Esophagus squamous epithelium (tissue), 5 donors: ENCODE measurements at regions not wholly inside any gene's neighbourhood (a gene's known extent, or its start where the extent isn't known, plus 50 kb on each side); places are given as distances from the start of the nearest gene placed in this dataset.

Source experiments
- DNase-seq: peaks from one replicate; lab custom pipeline; 2025; lab: John Stamatoyannopoulos, UW
- H3K27ac ChIP-seq, 4 donors: fragments of 200-600 bp; sonication (generic); one replicate each; pipeline ENCODE4 v1.5.1; 2016 to 2019; ENCODE audit warnings: mild to moderate bottlenecking in 1 of 4
- H3K27me3 ChIP-seq, 4 donors: fragments of 200-600 bp; sonication (generic); 1 replicate in 3 of 4; 2 replicates in 1 of 4; pipeline versions ENCODE4 v1.5.1 to v1.6.0; 2017 to 2021; ENCODE audit warnings: antibody characterized with exemption in 1 of 4
- H3K36me3 ChIP-seq, 3 donors: fragments of 200-600 bp; sonication (generic); one replicate each; pipeline ENCODE4 v1.5.1; 2016 to 2019
- H3K4me1 ChIP-seq, 3 donors: fragments of 200-600 bp; sonication (generic); one replicate each; pipeline ENCODE4 v1.5.1; 2017 to 2019
- H3K4me3 ChIP-seq, 4 donors: fragments of 200-600 bp; sonication (generic); 1 replicate in 3 of 4; 2 replicates in 1 of 4; pipeline ENCODE4 v1.5.1; 2016 to 2019; ENCODE audit warnings: mild to moderate bottlenecking in 2 of 4, moderate library complexity in 1 of 4
- H3K9me3 ChIP-seq, 3 donors: fragments of 200-600 bp; sonication (generic); one replicate each; pipeline ENCODE4 v1.5.1; 2016 to 2019
- CTCF ChIP-seq, 6 experiments: fragments of 450-650 bp in 4 of 6; fragments of 200-600 bp in 2 of 6; sonication (generic) in 2 of 6; IDR thresholded peaks; one replicate each; pipeline ENCODE4 v1.5.1; 2016 to 2019; ENCODE audit warnings: antibody characterized with exemption in 6 of 6, mild to moderate bottlenecking in 4 of 6, moderate library complexity in 4 of 6
- POLR2A ChIP-seq, 4 donors: fragments of 450-650 bp; IDR thresholded peaks; one replicate each; pipeline ENCODE4 v1.6.1; 2017; ENCODE audit warnings: antibody characterized with exemption in 4 of 4, mild to moderate bottlenecking in 4 of 4, moderate library complexity in 3 of 4
- WGBS, 2 donors: methylation state at CpG; one replicate each; pipeline ENCODE4 v1.1.5; 2018; 5-methylcytosine and 5-hydroxymethylcytosine counted together
- intact Hi-C: fragments of 100-400 bp; cut with DNase I; formaldehyde crosslinking; loops from one replicate; pipeline ENCODE4 v1.15.0; 2022
- donor health status: DM: yes; HTN: yes; CAD: no.

GRCh38 chr4:186948361-186949242, 224.9 kb upstream of the FAT1 start:
- H3K4me3 ChIP-seq: peak overlapping the region in 1 of 4 donors; percentile 31
- peak overlapping the region in 1 of 4 donors; percentile 29 for H3K27ac ChIP-seq
- H3K27me3 ChIP-seq: no peaks in the 10 kb centered on the region
- no peaks in the 10 kb centered on the region for H3K4me1 ChIP-seq
- WGBS, 2 donors: 52 to 58% methylated on average over 13 of the region's 14 CpGs
- intact Hi-C loops: no loop called here
- TF ChIP-seq POLR2A (IDR thresholded peaks at IDR 0.05) (no peak), CTCF (IDR thresholded peaks at IDR 0.05) (no peak)
- no peak for DNase-seq
- H3K36me3 ChIP-seq: no peaks in the 10 kb centered on the region
- no peaks in the 10 kb centered on the region for H3K9me3 ChIP-seq

- intact Hi-C loops: no loop called here
- Histone ChIP-seq H3K4me1 (no peaks in the 10 kb centered on the region), H3K36me3 (no peaks in the 10 kb centered on the region), H3K27me3 (no peaks in the 10 kb centered on the region), H3K27ac (no peak overlapping the region), H3K4me3 (no peak overlapping the region), H3K9me3 (no peaks in the 10 kb centered on the region)
- DNase-seq: no peak
- 83 to 88% methylated on average over 6 of the region's 6 CpGs for WGBS, 2 donors
- TF ChIP-seq CTCF (IDR thresholded peaks at IDR 0.05): no peak
- TF ChIP-seq POLR2A (IDR thresholded peaks at IDR 0.05): no peak
These were observed 226.2 kb upstream of the FAT1 start for GRCh38 chr4:186949847-186950246.

GRCh38 chr4:186952709-186953108, 229.1 kb upstream of the FAT1 start:
- Histone ChIP-seq H3K27ac (no peak overlapping the region), H3K9me3 (no peaks in the 10 kb centered on the region), H3K4me1 (no peaks in the 10 kb centered on the region), H3K27me3 (no peaks in the 10 kb centered on the region), H3K36me3 (no peaks in the 10 kb centered on the region), H3K4me3 (no peak overlapping the region)
- DNase-seq: no peak
- intact Hi-C loops: no loop called here
- TF ChIP-seq POLR2A (IDR thresholded peaks at IDR 0.05) (no peak), CTCF (IDR thresholded peaks at IDR 0.05) (no peak)
- WGBS, 2 donors: 78 to 87% methylated on average over 3 of the region's 3 CpGs

GRCh38 chr4:186953599-186954260, 230.1 kb upstream of the FAT1 start:
- no peak overlapping the region for H3K27ac ChIP-seq
- no peak for TF ChIP-seq CTCF (IDR thresholded peaks at IDR 0.05)
- TF ChIP-seq POLR2A (IDR thresholded peaks at IDR 0.05): no peak
- no peaks in the 10 kb centered on the region for H3K4me1 ChIP-seq
- no peaks in the 10 kb centered on the region for H3K9me3 ChIP-seq
- 77 to 93% methylated on average over 4 to 12 of the region's 13 CpGs for WGBS, 2 donors
- intact Hi-C loops: no loop called here
- no peaks in the 10 kb centered on the region for H3K36me3 ChIP-seq
- H3K27me3 ChIP-seq: no peaks in the 10 kb centered on the region
- no peak for DNase-seq
- no peak overlapping the region for H3K4me3 ChIP-seq

- H3K4me1 ChIP-seq: no peaks in the 10 kb centered on the region
- H3K27ac ChIP-seq: no peak overlapping the region
- DNase-seq: no peak
- no peak overlapping the region for H3K4me3 ChIP-seq
- H3K27me3 ChIP-seq: no peaks in the 10 kb centered on the region
- intact Hi-C loops: no loop called here
- H3K9me3 ChIP-seq: no peaks in the 10 kb centered on the region
- no peaks in the 10 kb centered on the region for H3K36me3 ChIP-seq
- TF ChIP-seq POLR2A (IDR thresholded peaks at IDR 0.05) (no peak), CTCF (IDR thresholded peaks at IDR 0.05) (no peak)
- WGBS, 2 donors: 75 to 77% methylated on average over 5 of the region's 5 CpGs
These were observed 230.9 kb upstream of the FAT1 start for GRCh38 chr4:186954509-186954908.
